ENCODE measurements at regions not wholly inside any gene's neighbourhood (a gene's known extent, or its start where the extent isn't known, plus 50 kb on each side); places are given as distances from the start of the nearest gene placed in this dataset.

DNA sequence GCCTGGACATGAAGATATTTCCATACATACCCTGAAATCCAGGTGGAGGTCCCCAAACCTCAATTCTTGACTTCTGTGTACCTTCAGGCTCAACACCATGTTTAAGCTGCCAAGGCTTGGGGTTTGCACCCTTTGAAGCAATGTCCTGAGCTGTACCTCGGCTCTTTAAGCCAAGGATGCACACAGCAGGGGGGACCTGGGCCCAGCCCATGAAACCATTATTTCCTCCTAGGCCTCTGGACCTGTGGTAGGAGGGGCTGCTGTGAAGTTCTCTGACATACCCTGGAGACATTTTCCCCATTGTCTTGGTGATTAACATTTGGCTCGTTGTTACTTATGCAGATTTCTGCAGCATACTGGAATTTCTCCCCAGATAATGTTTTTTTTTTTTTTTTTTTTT, 184.3 kb upstream of the RGS18 start:
- H3K9me3 Mint-ChIP-seq: peaks cover 7 to 42% (median 13%) of the 10 kb centered on the region in 6 donors
- H3K4me3 Mint-ChIP-seq: no peak overlapping the region
- H3K27me3 Mint-ChIP-seq (ENCODE audit: low read depth in 3 of 3): peaks cover 0 to 2% (median 0%) of the 10 kb centered on the region in 3 donors
- H3K4me1 Mint-ChIP-seq: no peaks in the 10 kb centered on the region
- peaks cover 0 to 3% (median 0%) of the 10 kb centered on the region in 3 donors for H3K36me3 Mint-ChIP-seq
- H3K27ac Mint-ChIP-seq: no peak overlapping the region
- no peak for DNase-seq

DNA sequence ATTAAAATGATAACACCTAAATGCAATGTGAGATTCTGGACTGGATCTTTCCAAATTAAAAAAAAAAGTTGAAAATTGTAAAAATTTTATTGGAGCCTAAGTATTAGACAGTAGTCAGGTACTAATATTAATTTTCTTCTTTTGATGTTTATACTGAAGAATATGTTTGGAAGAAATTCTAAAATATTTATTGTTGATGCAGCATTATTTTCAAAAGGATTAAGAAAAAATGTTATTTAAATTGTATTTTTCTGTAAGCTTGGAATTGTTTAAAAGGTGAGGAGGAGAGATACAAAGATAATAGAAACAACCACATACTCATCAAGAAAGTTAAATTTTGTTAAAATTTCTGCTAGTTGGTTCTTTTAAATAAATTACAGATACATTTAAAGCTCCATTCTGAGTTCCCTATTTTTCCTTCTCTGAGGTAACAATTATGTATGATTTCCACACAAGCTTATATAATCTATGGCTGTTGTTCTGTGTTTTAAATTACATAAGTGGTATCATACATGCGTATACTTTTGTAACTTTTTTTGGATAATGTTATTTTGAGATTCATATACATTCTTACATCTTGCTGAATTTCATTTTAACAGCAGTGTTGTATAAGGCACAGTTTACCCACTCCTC, 180.3 kb upstream of the RGS18 start:
- Mint-ChIP-seq H3K9me3 (peaks cover 9 to 54% (median 31%) of the 10 kb centered on the region in 6 donors), H3K27me3 (ENCODE audit: low read depth in 3 of 3) (no peaks in the 10 kb centered on the region), H3K4me1 (no peaks in the 10 kb centered on the region), H3K4me3 (no peak overlapping the region), H3K36me3 (peaks cover 0 to 3% (median 3%) of the 10 kb centered on the region in 3 donors), H3K27ac (no peak overlapping the region)
- no peak for DNase-seq

DNA sequence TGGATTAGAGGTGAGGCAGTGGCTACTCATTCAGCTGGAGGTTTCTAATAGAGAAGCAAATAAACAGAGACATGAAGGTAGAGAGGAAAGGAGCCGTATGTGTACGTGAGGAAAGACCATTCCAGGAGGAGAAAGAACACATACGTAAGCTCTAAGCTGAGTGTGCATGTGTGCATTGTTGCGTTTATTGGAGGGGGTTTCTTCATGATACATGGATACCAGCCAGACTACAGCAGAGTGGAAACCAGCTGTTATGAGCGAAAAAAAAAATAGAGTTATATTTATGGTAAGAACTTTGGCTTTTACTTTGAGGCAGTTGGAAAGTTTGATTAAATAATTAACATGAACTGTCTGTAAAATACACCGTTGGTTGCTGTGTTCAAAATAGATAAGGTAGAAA, 173.4 kb upstream of the RGS18 start:
- peaks cover 0 to 3% (median 0%) of the 10 kb centered on the region in 3 donors for H3K36me3 Mint-ChIP-seq
- no peak overlapping the region for H3K27ac Mint-ChIP-seq
- DNase-seq: no peak
- H3K27me3 Mint-ChIP-seq (ENCODE audit: low read depth in 3 of 3): peaks cover 0 to 1% (median 0%) of the 10 kb centered on the region in 3 donors
- H3K4me1 Mint-ChIP-seq: no peaks in the 10 kb centered on the region
- H3K9me3 Mint-ChIP-seq: peaks cover 9 to 66% (median 43%) of the 10 kb centered on the region in 6 donors
- H3K4me3 Mint-ChIP-seq: no peak overlapping the region

DNA sequence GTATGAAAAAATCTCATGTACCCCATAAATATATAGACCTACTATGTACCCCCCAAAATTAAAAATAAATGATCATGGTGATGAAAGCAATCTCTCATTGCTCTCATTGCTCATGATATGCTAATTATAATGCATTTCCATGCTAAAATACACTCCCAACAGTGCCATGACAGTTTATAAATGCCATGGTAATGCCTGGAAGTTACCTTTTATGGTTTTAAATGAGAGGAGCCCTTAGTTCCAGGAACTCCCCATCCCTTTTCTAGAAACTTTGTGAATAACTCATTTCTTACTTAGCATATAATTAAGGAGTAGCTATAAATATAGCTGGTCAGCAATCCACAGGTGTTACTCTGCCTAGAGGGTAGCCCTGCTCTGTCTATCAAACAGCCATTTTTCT, 166.1 kb upstream of the RGS18 start:
- Mint-ChIP-seq H3K9me3 (peaks cover 0 to 24% (median 3%) of the 10 kb centered on the region in 6 donors), H3K4me3 (no peak overlapping the region), H3K36me3 (no peaks in the 10 kb centered on the region), H3K4me1 (no peaks in the 10 kb centered on the region), H3K27ac (no peak overlapping the region), H3K27me3 (ENCODE audit: low read depth in 3 of 3) (no peaks in the 10 kb centered on the region)
- no peak for DNase-seq

DNA sequence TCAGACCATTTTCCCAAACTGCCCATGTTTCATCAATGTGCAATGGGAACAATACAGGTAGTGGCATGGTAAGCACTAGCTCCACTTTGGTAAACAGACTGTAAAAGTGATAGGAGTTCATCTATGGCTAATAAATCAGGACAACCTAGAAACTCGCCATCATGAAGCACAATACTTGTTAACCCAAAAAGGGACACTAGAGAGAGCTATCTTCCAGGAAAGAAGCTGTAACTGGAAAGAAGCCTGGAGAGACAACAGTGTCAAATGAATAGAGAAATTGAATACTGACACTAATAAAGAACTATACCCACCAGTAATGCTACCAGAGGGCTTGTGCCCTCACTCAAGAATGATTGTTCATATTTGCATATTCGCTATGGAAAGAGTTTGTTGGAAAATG, 164.7 kb upstream of the RGS18 start:
- no peaks in the 10 kb centered on the region for H3K36me3 Mint-ChIP-seq

DNA sequence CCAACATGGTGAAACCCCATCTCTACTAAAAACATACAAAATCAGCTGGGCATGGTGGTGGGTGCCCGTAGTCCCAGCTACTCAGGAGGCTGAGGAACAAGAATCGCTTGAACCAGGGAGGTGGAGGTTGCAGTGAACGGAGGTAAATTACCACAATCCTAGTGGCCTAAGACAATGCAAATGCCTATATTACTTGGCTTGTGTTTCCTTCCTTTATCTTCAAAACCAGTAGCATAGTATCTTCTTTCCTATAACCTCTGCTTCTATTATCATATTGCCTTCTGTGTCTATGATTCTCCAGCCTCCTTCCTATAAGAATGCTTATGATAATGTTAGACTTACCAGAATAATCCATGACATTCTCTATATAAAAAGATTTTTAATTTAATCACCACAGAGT, 156.2 kb upstream of the RGS18 start:
- peaks cover 4 to 20% (median 8%) of the 10 kb centered on the region in 6 donors for H3K9me3 Mint-ChIP-seq

More for the DNA sequence above, 164.7 kb upstream of the RGS18 start:
- H3K4me1 Mint-ChIP-seq: no peaks in the 10 kb centered on the region
- DNase-seq: no peak
- H3K27me3 Mint-ChIP-seq (ENCODE audit: low read depth in 3 of 3): no peaks in the 10 kb centered on the region
- H3K9me3 Mint-ChIP-seq: peaks cover 0 to 25% (median 4%) of the 10 kb centered on the region in 6 donors
- no peak overlapping the region for H3K27ac Mint-ChIP-seq
- H3K4me3 Mint-ChIP-seq: no peak overlapping the region

DNA sequence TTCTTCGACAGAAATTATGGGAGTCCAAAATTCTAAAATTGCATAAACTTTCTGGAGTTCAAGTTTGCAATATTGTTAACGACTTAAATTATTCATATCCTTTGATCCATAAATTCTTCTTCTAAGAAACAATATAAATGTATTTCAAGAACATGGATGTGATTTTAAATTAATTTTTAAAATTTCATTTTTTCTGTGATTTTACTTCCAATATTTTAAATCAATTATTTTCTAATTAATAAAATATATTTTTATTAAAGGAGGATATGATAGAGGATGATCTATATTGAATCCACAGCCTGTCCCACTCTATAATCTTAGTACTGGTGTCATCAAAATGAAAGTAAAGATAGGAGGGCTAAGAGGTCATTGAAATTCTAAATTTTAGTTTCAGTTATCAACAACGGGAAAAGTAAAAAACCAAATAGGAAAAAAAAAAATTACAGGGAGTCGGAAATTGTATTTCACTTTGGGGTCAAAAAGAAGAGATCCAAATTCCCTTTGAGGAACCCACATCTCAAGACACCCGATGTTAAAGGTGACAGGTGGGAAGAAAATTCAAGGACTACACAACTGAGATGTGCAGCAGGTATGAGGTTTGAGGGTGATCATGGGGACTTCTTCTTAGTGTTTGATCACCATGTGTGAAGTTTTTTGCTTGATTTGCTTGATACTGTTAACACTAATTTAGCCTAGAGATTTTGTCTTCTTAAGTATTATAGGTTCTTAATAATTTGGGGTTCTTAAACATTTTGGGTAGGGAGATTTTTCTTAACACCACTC, 154.8 kb upstream of the RGS18 start:
- Mint-ChIP-seq H3K36me3 (no peaks in the 10 kb centered on the region), H3K4me3 (no peak overlapping the region)
- DNase-seq: no peak

More for the DNA sequence above, 156.2 kb upstream of the RGS18 start:
- H3K36me3 Mint-ChIP-seq: no peaks in the 10 kb centered on the region
- H3K4me3 Mint-ChIP-seq: no peak overlapping the region
- no peaks in the 10 kb centered on the region for H3K27me3 Mint-ChIP-seq (ENCODE audit: low read depth in 3 of 3)
- no peak for DNase-seq
- no peak overlapping the region for H3K27ac Mint-ChIP-seq
- H3K4me1 Mint-ChIP-seq: no peaks in the 10 kb centered on the region

DNA sequence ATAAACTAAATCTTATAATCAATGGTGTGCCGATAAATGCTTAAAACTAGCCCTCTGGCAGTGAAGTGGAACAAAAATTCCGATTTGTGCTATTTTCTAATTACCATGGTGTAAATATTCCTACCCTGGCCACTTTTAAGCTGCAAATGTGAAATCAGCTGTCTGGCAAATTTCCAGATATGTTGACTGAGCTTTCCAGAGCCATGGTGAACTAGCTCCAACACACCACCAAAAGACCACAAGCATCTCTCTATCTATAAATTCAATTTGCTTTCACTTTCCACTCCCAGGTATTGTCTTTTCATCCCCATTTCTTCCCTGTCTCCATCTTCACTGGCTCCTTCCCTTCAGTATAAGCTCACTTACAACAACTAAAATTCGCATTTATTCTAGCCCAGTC, 152.3 kb upstream of the RGS18 start:
- no peaks in the 10 kb centered on the region for H3K27me3 Mint-ChIP-seq (ENCODE audit: low read depth in 3 of 3)
- H3K27ac Mint-ChIP-seq: no peak overlapping the region
- H3K9me3 Mint-ChIP-seq: peaks cover 2 to 23% (median 10%) of the 10 kb centered on the region in 6 donors
- no peaks in the 10 kb centered on the region for H3K36me3 Mint-ChIP-seq
- no peak overlapping the region for H3K4me3 Mint-ChIP-seq
- DNase-seq: no peak
- H3K4me1 Mint-ChIP-seq: no peaks in the 10 kb centered on the region

More for the DNA sequence above, 154.8 kb upstream of the RGS18 start:
- no peaks in the 10 kb centered on the region for H3K4me1 Mint-ChIP-seq
- H3K27me3 Mint-ChIP-seq (ENCODE audit: low read depth in 3 of 3): no peaks in the 10 kb centered on the region
- peaks cover 4 to 23% (median 9%) of the 10 kb centered on the region in 6 donors for H3K9me3 Mint-ChIP-seq
- no peak overlapping the region for H3K27ac Mint-ChIP-seq

DNA sequence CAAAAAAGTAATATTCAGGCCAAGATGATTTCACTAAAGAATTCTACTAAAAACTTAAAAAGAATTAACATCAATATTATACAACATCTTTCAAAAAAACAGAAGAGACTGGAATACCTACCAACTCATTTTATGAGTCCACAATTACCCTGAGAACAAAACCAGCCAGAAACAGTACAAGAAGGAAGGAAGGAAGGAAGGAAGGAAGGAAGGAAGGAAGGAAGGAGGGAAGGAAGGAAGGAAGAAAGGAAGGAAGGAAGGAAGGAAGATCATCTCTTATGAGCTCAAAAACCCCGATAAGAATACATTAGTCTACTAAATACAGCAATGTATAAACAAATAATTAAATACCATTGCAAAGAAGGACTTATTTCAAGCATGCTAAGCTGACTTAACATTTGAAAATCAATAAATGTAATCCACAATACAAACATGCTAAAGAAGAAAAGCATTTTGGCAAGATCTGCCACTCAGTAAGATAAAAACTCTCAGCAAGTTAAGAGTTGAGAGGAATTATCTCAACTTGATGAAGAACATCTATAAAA, 149.9 kb upstream of the RGS18 start:
- Mint-ChIP-seq H3K36me3 (no peaks in the 10 kb centered on the region), H3K9me3 (peaks cover 3 to 27% (median 10%) of the 10 kb centered on the region in 6 donors), H3K27ac (no peak overlapping the region), H3K27me3 (ENCODE audit: low read depth in 3 of 3) (no peaks in the 10 kb centered on the region), H3K4me3 (no peak overlapping the region), H3K4me1 (no peaks in the 10 kb centered on the region)
- no peak for DNase-seq

DNA sequence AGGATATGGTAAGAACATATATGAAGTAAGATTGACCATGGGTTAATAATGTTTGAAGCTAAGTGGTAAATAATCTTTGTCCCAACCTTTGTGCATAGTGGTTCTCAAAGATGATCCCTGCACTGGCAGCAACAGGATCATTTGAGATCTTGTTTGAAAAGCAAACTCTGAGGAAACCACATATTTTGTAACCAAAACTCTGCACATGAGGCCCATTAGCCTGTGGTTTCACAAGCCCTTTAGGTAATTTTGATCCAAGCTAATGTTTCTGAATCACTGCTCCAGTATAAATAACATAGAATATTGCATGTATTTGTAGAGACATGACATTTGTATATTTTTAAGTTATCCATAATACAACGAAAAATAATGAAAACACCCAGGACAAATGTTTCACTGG, 147.9 kb upstream of the RGS18 start:
- Mint-ChIP-seq H3K4me3 (no peak overlapping the region), H3K36me3 (no peaks in the 10 kb centered on the region), H3K4me1 (no peaks in the 10 kb centered on the region), H3K9me3 (peaks cover 3 to 24% (median 8%) of the 10 kb centered on the region in 6 donors), H3K27me3 (ENCODE audit: low read depth in 3 of 3) (no peaks in the 10 kb centered on the region), H3K27ac (no peak overlapping the region)
- no peak for DNase-seq

DNA sequence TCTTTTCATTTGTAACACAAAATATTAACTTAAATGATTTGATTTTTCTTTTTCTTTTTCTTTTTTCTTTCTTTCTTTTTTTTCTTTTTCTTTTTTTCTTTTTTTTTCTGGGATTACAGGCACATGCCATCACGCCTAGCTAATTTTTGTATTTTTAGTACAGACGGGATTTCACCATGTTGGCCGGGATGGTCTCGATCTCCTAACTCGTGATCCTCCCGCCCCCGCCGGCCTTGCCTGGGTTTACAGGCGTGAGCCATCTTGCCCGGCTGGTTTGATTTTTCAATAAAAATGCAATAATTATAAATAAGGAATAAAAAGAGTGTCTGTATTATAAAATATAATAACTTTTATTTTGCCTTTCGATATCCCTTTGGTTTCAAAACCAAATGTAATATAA, 146.7 kb upstream of the RGS18 start:
- H3K27ac Mint-ChIP-seq: no peak overlapping the region
- H3K9me3 Mint-ChIP-seq: peaks cover 0 to 13% (median 3%) of the 10 kb centered on the region in 6 donors
- no peak for DNase-seq
- no peaks in the 10 kb centered on the region for H3K36me3 Mint-ChIP-seq
- no peak overlapping the region for H3K4me3 Mint-ChIP-seq
- no peaks in the 10 kb centered on the region for H3K27me3 Mint-ChIP-seq (ENCODE audit: low read depth in 3 of 3)
- H3K4me1 Mint-ChIP-seq: no peaks in the 10 kb centered on the region

DNA sequence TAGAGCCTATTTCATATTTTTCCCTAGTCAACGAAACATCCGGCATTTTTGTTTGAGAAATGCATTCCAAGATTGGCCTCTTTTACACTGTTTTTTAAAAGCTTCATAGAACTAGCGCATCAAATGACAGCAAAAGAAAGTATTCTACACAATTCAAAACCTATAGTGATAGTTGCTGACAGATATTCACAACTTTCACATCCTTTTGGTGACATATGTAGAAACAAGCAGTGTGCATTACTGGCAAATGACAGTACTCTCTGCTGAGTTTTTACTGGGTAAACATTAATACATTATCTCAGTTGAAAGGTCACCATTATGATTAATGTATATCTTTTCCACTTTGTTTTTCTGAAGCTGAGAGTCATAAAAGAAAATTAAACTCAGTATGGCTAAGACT, 135.4 kb upstream of the RGS18 start:
- Mint-ChIP-seq H3K4me1 (no peaks in the 10 kb centered on the region), H3K36me3 (no peaks in the 10 kb centered on the region), H3K4me3 (no peak overlapping the region), H3K27ac (no peak overlapping the region), H3K27me3 (ENCODE audit: low read depth in 3 of 3) (peaks cover 0 to 2% (median 0%) of the 10 kb centered on the region in 3 donors), H3K9me3 (peaks cover 10 to 50% (median 24%) of the 10 kb centered on the region in 6 donors)
- DNase-seq: no peak

DNA sequence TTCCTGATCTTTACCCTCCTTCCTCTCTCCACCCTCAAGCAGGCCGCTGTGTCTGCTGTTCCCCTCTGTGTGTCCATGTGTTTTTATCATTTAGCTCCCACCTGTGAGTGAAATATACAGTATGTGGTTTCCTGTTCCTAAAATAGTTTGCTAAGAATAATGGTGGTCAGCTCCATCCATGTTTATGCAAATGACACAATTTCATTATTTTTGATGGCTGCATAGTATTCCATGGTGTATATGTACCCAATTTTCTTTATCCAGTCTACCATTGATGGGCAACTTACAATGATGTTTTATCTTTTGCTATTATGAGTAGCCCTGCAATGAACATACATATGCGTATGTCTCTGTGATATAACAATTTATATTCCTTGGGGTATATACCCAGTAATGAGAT, 133.4 kb upstream of the RGS18 start:
- no peaks in the 10 kb centered on the region for H3K4me1 Mint-ChIP-seq
- no peak overlapping the region for H3K4me3 Mint-ChIP-seq
- H3K27ac Mint-ChIP-seq: no peak overlapping the region
- no peak for DNase-seq
- H3K36me3 Mint-ChIP-seq: no peaks in the 10 kb centered on the region
- no peaks in the 10 kb centered on the region for H3K27me3 Mint-ChIP-seq (ENCODE audit: low read depth in 3 of 3)
- peaks cover 12 to 57% (median 23%) of the 10 kb centered on the region in 6 donors for H3K9me3 Mint-ChIP-seq

DNA sequence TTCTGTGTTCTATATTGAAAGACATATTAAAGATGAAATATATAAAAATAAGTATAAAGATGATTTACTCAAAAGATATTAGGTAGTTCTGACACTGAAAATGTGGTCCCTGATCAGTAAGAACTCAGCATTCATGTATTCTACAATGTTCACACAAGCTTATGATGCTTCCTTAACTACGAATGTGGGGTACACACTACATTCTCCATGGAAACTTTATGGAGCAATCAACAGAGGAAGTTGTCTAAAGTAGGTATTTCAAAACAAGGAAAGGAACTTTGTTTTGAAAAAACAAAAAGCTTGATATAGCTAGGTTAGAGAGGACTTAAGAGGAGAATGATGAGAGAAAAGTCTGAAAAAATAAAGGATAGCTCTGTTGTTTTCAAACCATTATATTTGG, 119.7 kb upstream of the RGS18 start:
- Mint-ChIP-seq H3K27ac (no peak overlapping the region), H3K4me1 (no peaks in the 10 kb centered on the region), H3K27me3 (ENCODE audit: low read depth in 3 of 3) (peaks cover 0 to 4% (median 0%) of the 10 kb centered on the region in 3 donors), H3K9me3 (peaks cover 5 to 26% (median 17%) of the 10 kb centered on the region in 6 donors), H3K4me3 (no peak overlapping the region), H3K36me3 (no peaks in the 10 kb centered on the region)
- no peak for DNase-seq

Measured in immature natural killer cell (primary cell).